HG02938 (cell line): ENCODE measurements at regions not wholly inside any gene's neighbourhood (a gene's known extent, or its start where the extent isn't known, plus 50 kb on each side); places are given as distances from the start of the nearest gene placed in this dataset.

Experiments
- ATAC-seq: cut with Tn5 transposase; IDR thresholded peaks from one replicate; pipeline ENCODE4 v1.9.1; 2021; ENCODE audit warnings: mild to moderate bottlenecking, moderate library complexity; ENCODE audit not compliant: unreplicated experiment

DNA sequence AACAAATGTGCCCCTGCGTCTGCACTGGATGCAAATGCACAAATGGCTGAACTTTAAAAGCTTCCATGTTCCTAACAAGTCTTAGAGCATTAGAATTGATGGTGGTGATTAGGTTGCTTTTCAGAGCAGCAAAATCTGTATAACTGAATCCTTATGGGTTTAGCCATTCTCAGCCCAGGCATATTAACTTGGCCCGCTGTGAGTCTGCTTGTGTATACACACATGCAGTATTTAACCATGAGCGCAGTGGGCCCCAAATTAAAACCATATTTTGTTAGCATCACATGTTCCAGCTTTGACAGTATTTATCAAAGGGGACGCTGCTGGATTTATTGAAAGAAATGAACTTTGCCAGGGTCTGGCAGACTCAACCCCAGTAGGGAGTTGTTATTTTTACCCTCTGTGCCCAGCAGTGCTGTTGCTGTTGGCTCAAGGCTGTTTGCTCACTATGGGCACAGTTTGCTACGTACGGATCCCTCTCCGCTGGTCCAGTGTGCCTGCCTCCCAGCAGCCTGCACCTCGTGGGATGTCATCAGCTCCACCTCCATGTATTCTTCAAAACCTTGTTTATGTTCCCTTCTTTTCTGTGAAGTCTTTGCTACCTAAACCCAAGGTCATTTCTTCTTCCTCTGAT lies 144.7 kb downstream of the QRSL1 start:
- ATAC-seq = no peak

DNA sequence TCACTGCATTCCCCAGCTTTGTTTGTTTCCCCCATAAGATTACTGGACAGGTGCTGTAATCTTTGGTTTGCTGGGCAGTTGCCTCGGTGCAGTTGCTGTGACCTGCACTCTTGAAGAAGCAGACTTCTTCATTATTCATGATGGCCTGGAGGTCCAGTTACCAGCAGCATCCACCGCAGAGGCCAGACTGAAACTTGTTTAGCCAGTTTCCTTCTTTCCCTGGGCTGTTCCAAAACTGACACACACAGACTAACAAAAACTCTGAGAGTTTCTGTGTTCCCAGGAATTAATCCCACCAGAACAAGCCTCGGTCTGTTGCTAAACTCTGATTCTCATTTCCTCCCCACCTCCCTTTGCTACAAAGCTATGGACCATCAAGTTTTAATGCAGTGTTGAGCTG lies 144.1 kb downstream of the QRSL1 start:
- no peak for ATAC-seq

DNA sequence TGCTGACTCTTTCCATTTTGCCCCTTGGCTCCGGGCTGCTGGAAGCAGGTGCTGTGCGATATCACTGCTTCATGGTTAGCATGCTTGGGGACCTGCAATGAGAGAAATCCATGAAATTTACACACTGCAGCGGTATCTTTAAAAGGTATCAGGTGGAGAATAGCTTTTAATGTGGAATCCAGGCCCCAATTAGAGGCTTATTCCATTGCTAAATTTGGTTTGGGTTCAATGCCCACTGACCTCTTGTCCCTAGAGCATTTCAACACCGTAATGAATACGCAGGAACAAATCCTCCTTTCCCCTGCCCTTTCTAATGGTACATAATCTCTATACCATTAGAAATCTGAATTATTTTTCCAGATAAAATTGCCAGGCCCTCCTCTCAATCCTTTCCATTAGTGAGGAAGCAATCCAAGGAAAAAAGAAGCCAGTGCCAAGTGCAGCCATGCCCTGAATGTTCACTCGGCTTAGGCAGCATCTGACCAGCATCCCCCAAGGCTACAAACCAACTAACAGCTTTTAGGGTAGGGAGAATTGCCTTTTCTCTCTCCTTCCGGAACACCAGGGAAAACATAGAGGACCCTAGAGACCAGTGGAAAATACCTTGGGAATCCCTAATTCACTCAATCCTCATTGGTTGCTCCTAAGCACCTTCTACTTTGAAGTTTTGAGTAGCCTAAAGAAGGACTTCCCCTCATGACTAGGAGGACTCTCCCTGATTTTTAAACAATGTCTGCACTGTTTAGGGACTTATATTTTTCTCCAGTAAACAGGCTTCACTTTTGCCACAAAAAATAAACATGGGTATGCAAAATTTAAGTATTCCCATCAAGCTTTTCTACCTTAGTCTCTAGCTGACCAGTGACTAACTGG lies 143.1 kb downstream of the QRSL1 start:
- ATAC-seq = no peak

DNA sequence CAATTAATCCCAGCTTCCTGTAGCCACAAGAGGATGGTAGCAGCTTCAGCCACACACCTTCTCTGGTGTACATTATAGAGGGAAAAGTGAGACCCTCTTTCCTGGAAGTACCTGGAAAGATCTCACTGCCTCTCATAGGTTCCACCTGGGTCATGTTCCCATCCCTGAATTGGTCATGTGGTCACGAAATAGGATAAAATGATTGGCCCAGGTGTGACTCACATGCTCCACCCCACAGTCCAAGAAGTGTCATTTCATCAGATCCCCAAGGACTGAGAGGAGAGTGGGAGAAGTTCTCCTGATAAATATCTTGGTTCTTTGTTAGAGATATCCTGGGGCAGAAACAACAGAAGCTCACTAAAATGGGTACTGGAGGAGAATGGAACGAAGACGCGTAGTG lies 142.4 kb downstream of the QRSL1 start:
- no peak for ATAC-seq

DNA sequence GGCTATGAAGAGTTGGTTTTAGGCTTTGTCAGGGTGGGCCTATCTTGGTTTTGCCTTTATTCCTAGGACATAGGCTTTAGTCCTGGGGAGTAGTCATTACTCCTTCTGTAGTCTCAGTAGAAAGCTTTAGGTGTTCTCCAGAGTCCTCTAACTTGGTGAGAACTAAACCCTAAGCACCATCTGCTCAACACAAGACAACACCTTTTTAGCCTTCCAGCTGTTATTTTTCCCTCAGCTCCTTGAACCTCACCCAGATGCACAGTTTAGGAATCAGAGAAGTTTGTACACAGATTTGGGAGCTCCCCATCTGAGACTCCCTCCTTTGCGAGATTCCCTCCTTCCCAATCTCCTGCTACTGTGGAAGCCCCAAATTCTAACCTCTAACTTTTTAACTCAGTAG lies 141.3 kb downstream of the QRSL1 start:
- no peak for ATAC-seq

DNA sequence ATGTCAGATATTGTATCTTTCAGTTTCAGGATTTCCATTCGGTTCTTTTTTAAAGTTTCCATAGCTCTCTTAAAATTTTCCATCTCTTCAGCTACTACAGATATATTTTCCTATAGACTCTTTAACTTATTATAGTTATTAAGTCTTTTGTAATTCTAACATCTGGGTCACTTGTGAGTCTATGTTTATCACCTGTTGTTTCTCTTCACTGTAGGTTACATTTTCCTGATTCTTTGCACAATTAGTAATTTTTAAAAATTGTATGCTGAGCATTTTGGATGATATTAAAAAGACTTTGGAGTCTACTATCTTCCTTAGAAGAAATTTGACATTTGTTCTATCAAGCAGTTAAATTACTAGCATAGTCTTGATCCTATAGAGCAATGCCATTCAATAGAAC lies 140.7 kb downstream of the QRSL1 start:
- ATAC-seq = no peak

DNA sequence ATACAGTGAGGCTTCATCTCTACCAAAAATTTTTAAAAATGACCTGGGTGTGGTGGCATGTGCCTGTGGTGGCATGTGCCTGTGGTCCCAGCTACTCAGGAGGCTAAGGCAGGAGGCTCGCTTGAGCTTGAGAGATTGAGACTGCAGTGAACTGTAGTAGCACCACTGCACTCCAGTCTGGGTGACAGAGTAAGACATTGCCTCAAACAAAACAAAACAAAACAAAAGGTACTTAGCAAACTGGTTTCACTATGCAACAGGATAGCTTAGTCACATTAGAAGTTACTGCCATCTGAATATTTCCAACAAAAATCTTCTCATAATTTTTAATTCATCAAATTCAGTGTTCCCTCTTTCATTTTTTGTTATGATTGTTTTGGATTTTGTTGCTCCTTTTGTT lies 137.9 kb downstream of the QRSL1 start:
- ATAC-seq = no peak

- no peak for ATAC-seq
Measured at GRCh38 chr6:106766201-106766600, 136.8 kb downstream of the QRSL1 start.

- ATAC-seq = no peak
Measured at GRCh38 chr6:106765496-106765895, 136.1 kb downstream of the QRSL1 start.

- no peak for ATAC-seq
Measured at GRCh38 chr6:106764353-106764980, 135.1 kb downstream of the QRSL1 start.

DNA sequence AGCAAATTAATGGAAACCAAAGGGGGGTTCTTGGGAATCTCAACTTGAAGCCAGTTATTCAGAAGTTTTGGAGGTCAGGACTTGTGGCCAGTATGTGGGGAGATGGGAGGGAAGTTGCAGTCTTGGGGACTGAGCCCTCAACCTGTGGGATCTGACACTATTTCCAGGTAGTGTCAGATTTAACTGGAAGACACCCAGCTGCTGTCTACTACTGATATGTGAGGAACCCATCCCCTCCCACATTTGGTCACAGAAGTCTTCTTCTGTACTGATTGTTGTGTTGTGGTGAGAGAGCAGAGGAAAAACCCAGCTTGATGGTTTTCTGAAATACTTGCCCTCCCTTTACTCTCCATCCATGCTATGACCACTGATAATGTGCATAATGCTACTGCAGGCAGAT lies 134.0 kb downstream of the QRSL1 start:
- ATAC-seq = no peak

DNA sequence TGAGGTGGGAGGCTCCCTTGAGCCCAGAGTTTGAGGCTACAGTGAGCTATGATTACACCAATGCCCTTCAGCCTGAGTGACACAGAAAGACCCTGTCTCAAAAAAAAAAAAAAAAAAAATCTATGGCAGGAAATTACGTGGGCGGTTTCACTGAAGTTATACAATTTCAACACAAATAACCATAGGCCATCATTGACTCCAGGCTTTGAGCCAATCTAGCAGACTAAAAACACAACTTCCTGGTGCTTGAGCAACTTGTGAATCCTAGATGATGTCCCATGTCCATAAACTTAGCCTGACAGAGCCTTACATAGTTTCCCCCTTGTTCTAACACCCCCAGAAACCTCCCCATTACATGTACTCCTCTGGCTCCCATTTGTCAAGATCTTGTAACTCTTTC lies 131.8 kb downstream of the QRSL1 start:
- no peak for ATAC-seq

DNA sequence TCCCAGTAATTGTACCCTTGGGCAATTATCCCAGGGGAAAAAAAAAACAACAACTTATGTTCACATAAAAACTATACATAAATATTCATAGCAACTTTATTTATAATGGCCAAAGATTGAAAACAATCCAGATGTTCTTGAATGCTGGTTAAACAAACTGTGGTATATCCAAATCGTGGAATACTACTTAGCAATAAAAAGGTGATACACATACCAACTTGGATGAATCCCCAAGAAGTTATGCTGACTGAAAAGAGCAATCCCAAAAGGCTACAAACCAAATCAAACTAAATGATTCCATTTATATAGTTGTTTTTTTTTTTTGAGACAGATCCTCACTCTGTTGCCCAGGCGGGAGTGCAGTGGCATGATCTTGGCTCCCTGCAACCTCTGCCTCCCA lies 129.7 kb downstream of the QRSL1 start:
- no peak for ATAC-seq

GRCh38 chr6:106757722-106758467 lies 128.5 kb downstream of the QRSL1 start:
- no peak for ATAC-seq

DNA sequence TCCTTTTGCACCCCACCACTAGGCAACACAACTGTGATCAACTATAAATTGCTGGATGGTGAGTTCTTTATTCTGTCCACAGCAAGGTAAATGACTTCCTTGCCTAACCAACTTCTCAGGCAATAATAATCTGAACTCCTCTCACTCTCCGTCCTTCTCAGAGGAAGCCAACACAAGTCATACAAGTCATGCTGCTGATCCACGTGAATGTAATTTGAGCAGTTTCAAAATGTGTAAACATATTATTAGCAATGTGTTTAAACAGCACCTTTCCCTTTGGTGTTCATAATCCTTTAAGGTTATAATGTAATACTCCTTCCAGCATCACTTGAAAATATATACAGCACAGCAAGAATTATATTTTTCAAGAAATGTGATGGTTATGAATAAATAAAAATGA lies 127.9 kb downstream of the QRSL1 start:
- ATAC-seq = no peak

DNA sequence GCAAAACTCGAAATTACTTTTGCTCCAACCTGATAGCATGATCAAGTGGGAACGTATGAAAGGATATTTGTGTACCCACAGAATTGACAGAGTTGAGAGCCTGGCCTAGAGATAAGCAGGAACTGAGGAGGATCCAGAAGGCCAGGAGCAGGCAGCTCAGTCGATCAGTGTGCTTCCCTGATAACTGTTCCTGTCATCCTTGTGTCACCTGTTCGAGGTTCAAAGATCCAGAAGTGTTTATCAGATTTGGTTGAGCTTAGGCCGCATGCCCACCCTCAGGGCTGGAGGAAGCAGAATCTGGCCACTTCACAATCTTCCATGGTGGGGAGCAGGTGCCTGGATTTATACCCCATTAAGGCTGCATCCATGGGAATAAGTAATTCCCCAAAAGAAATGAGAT lies 124.8 kb downstream of the QRSL1 start:
- ATAC-seq = no peak

GRCh38 chr6:106752641-106753040 lies 123.3 kb downstream of the QRSL1 start:
- ATAC-seq = no peak

- ATAC-seq = no peak
Measured at GRCh38 chr6:106751501-106752252, 122.3 kb downstream of the QRSL1 start.

DNA sequence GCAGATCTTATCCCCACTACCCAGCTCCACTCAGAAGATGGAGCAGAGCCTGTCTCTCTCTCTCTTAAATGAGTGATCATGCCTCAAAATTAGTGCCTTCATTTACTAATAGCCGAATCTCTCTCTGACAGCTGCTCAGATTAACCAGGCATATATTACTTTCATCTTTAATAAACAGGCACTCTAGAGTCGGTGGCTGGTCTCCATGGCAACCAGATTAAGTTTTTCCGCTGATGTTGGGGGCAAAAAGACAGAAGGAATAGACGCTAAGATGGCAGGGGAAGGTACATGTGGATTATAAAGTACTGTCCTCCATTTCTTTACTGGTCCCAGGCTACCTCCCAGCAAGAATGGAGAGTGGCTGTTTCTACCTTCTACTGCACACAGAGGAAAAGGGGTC lies 121.6 kb downstream of the QRSL1 start:
- no peak for ATAC-seq

GRCh38 chr6:106750142-106750918 lies 121.0 kb downstream of the QRSL1 start:
- no peak for ATAC-seq
